GM21360 (cell line): ENCODE measurements at regions not wholly inside any gene's neighbourhood (a gene's known extent, or its start where the extent isn't known, plus 50 kb on each side); places are given as distances from the start of the nearest gene placed in this dataset.
"Not testable (repeated sequence)": the region's sequence is repeated elsewhere in the genome, so short reads cannot be mapped to it uniquely, and the experiment has no call there.

Experiments
- ATAC-seq: cut with Tn5 transposase; IDR thresholded peaks from one replicate; pipeline ENCODE4 v1.9.1; 2021; ENCODE audit warnings: mild to moderate bottlenecking, moderate library complexity; ENCODE audit not compliant: unreplicated experiment

DNA sequence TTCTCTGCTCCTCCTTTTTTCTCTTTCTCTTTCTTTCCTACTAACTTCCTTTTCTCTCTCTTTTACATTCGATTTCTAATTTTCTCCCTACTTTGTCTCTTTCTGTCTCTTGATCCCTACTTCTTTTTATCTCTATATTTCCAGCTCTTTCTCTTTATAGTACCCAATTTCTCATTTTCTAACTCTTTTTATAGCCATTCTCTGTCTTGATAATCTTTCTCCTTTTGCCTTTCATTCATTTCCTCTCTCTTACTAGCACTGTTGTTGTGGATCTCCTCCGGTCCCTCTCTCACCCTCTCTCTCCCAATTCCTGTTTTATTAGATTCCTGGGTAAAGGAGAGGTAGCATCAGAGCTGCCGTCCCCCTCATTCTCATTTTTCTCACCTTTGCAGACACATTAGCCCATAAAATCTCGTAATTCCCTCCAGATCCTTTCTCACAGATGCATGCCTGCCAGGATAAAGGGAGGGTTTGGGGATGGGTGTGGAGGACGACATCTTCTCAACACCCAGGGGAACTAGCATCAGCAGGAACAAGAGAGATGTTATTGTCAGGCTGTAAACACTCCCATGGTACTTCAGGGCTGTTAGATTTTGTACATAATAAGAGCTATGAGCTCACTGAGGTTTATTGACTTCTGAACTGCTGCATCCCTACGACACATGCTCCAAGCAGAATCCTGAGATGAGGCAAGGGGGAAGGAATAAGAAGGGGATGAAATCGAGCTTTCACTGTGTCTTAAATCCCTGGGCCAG, 159.0 kb upstream of the GALNT2 start:
- ATAC-seq = no peak

- ATAC-seq = no peak
These were observed 158.3 kb upstream of the GALNT2 start for GRCh38 chr1:229908689-229909088.

DNA sequence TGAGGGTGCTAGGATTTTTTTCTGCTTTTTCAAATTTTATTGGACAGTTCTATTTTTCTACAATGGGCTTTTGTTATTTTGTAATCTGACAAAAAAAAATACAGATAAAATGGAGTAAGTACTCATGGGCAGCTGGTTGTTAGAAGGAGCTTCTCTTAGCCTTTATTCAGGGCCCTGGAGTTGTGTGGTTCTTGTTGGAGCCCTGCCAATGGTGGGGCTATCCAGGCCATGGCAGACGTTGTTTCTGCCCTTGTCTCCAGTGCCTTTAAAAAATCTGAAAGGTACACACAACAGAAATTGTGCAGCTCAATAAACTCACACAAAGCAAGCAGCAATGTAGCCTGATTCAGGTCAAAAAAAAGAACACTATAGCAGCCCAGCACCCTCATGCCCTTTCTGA, 153.5 kb upstream of the GALNT2 start:
- ATAC-seq = no peak

DNA sequence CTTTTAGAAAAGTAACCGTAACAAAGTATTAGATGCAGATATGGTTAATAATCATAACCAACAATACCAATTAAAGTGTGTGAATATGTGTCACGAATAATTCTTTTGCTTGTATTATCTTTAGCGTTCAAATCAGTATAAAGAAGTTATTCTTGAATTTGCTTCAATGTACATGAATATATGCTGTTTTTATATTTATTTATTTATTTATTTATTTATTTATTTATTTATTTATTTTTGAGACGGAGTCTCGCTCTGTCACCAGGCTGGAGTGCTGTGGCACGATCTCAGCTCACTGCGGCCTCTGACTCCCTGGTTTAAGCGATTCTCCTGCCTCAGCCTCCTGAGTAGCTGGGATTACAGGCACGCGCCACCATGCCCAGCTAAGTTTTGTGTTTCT, 147.6 kb upstream of the GALNT2 start:
- not testable (repeated sequence) for ATAC-seq

DNA sequence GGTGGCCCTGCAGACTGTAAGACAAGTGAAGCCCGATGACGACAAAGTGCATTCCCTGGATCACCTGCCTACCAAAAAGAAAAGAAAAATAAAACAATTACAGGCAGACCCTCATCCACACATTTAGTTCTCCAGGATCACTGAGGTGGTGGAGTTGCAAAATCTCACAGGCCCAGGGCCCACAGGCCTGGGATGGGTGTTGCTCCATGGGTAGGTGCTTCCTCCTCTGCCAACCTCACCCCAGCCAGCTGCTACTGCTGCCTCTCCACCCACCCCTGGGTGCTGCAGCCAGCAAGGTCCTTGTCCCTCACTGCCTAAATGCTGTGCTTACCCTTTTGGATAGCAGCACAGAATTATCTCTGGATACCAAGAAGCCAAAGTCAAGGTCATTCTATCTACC, 146.4 kb upstream of the GALNT2 start:
- ATAC-seq = no peak

GRCh38 chr1:229922249-229922648, 144.8 kb upstream of the GALNT2 start:
- ATAC-seq = no peak

DNA sequence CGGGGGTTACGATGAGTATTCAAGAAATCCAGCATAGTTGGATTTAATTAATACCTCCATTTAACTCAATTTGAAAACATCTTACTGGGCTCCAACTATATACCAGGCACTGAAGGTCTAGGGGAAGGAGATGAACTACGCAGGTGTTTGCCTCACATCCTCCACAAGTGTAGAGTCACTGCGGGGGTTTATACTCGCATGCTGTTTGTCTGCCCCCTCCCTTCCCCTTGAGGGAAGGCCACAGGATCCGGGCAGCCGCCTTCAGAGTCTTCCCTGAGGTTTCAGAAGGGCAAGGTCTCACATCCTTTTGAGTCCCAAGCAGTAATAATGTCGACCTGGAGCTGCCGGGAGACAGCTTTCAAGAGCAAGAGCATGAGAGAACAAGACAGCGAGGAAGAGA, 142.4 kb upstream of the GALNT2 start:
- no peak for ATAC-seq

DNA sequence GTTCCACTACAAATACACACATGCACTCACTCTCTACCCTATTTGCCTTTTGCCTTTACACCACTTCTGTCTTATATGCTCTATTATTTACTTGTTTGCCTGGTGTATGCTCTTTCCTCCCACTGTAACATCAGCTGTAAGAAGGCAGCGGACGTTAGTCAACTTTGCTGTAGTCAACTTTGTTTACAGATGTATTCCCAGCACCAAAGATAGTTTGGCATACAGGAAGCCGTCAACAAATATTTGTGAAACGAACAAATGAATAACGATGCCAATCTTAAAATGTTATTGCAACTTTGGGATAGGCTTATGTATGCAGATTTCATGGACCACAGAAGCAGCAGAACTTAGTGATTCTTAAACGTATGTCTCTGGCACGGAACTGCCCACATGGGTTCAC, 138.3 kb upstream of the GALNT2 start:
- no peak for ATAC-seq

DNA sequence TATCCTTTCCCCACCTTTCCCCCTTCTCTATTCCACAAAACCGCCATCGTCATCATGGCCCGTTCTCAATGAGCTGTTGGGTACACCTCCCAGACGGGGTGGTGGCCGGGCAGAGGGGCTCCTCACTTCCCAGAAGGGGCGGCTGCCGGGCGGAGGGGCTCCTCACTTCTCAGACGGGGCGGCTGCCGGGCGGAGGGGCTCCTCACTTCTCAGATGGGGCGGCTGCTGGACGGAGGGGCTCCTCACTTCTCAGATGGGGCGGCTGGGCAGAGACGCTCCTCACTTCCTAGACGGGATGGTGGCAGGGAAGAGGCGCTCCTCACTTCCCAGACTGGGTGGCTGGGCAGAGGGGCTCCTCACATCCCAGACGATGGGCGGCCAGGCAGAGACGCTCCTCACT, 135.3 kb upstream of the GALNT2 start:
- ATAC-seq = not testable (repeated sequence)

- ATAC-seq = not testable (repeated sequence)
These were observed 131.9 kb upstream of the GALNT2 start for GRCh38 chr1:229935157-229935556.

DNA sequence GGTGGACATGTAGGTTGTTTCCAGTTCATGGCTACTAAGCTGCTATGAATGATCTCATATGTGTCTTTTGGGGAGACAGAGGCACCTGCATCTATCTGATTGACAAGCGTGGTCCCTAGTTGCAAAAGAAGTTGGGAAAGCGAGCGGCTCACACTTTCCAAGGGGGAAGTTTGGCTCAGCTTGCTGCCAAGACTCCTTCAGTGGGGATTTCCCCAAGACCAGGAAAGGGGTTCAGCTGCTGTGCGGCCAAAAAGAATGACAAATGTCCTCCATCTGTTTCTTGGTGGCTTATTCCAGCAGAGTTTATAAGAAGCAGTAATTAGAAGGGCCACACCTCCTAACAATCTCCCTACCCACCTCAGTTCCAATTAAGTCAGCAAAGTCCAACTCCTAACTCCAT, 128.5 kb upstream of the GALNT2 start:
- no peak for ATAC-seq

GRCh38 chr1:229940684-229941083, 126.4 kb upstream of the GALNT2 start:
- no peak for ATAC-seq

- no peak for ATAC-seq
These were observed 125.9 kb upstream of the GALNT2 start for GRCh38 chr1:229941160-229941559.

GRCh38 chr1:229941831-229942230, 125.2 kb upstream of the GALNT2 start:
- ATAC-seq = no peak

- no peak for ATAC-seq
These were observed 124.5 kb upstream of the GALNT2 start for GRCh38 chr1:229942501-229942900.

GRCh38 chr1:229943148-229943714, 123.8 kb upstream of the GALNT2 start:
- ATAC-seq = no peak

- no peak for ATAC-seq
These were observed 122.9 kb upstream of the GALNT2 start for GRCh38 chr1:229943988-229944743.

GRCh38 chr1:229945795-229946194, 121.2 kb upstream of the GALNT2 start:
- no peak for ATAC-seq

- no peak for ATAC-seq
These were observed 119.1 kb upstream of the GALNT2 start for GRCh38 chr1:229947968-229948367.

DNA sequence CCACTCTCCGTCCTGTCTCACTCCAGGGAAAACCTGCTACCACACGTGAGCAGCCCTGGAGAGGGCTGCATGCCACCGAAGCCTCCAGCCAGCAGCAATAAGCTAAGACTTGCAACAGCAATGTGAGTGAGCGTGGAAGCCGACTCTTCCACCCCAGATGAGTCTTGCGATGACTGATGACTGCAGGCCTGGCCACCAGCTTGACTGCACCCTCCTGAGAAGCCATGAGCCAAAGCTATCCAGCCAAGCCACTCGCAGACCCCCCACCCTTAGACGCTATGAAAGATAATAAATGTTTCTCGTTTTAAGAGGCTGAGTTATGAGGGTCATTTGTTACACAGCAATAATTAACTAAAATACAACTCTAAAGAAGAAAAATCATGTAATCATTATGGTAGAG, 118.6 kb upstream of the GALNT2 start:
- no peak for ATAC-seq

- no peak for ATAC-seq
These were observed 117.5 kb upstream of the GALNT2 start for GRCh38 chr1:229949500-229949899.

- ATAC-seq = no peak
These were observed 117.0 kb upstream of the GALNT2 start for GRCh38 chr1:229950020-229950419.
